Stimulated activated CD8-positive, alpha-beta memory T cell treated with anti-CD3 and anti-CD28 coated beads, Interleukin-12 subunit alpha, Interleukin-12 subunit beta, amount 100 ng/mL, for 4 hours (primary cell): ENCODE measurements at regions not wholly inside any gene's neighbourhood (a gene's known extent, or its start where the extent isn't known, plus 50 kb on each side); places are given as distances from the start of the nearest gene placed in this dataset.
A peak's percentile ranks its signal among the peaks of the same experiment; 100 is the strongest.
"Not testable (repeated sequence)": the region's sequence is repeated elsewhere in the genome, so short reads cannot be mapped to it uniquely, and the experiment has no call there.

ENCODE experiments used
- DNase-seq: peaks from one replicate; pipeline ENCODE4 v3.0.0-alpha.2; 2020; ENCODE audit warnings: low read depth

DNA sequence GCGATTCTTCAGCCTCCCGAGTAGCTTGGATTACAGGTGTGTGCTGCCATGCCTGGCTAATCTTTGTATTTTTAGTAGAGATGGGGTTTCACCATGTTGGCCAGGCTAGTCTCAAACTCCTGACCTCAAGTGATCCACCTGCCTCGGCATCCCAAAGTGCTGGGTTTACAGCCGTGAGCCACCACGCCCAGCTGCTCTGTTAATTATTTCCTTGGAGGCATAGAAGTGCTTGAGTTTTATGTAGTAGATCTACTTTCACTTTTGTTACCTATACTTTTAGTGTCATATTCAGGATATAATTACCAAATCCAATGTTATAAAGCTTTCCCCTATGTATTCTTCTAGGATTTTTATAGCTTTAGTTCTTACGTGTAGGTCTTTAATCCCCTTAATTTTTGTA, 1093.0 kb downstream of the GATA3 start:
- DNase-seq: no peak

DNA sequence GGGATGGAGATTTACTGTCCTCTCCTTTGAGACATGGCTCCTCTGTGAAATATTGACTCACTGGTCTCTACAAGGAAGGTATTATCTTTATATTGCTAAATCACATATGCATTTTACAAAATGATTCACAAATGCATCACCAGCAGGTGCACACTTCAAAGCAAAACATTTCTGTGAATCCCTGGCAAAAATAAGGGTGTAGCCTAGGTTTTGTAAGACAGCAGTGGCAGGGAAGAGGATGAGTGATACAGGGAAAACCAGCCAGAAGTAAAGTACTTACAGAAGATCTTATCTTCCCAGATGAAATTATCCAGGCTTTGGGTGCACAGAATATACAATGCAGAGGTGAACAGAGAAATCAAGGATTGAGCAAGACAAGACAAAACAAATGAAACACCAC, 1094.6 kb downstream of the GATA3 start:
- DNase-seq: no peak

DNA sequence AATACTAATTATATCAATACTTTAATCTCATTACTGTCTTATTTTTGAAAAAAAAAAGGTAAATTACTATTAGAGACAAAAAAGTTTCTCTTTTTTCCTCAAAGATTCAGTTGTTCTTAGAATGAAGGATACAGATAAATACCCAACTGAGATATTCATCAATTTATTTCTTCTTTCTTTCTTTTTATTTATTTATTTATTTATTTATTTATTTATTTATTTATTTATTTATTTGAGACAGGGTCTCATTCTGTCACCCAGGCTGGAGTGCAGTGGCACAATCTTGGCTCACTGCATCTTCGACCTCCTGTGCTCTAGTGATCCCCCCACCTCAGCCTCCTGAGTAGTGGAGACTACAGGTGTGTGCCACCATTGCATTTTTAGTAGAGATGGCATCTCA, 1098.6 kb downstream of the GATA3 start:
- DNase-seq: not testable (repeated sequence)

DNA sequence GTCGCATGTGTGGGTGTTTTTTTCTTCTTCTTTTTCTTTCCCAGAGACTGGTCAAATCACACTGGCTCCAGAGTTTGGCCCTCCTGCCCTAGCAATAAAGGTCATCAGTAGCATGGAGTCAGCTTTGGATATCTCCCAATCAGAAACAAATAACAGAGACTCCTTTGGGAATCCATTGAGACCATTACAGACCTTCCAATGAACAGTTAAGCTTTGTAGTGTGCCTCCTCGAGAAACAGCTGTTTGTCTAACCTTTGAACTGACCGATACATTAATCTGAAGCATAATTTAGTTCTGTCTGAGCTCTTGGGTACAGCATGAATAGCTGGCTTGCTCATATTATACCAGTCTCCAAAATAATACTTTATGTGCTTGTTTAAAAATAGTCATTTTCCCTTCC, 1103.2 kb downstream of the GATA3 start:
- DNase-seq: no peak

DNA sequence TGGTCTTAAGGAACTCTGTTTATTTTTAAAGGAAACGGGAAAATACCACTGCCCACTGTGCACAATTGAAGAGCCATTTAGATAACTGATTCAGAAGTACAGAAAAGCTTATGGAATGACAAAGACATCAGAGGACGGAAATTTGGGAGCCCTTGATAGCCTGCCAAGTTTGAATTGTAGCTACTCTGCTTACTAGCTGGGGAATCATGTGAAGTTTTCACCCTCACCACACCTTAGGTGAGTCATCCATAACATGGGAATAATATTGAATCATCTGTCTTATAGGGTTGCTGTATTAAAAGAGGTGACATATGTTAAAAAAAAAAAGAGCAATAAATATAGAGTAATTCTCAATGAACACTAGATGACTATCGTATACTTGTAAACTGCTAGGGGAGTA, 1104.2 kb downstream of the GATA3 start:
- DNase-seq: no peak

DNA sequence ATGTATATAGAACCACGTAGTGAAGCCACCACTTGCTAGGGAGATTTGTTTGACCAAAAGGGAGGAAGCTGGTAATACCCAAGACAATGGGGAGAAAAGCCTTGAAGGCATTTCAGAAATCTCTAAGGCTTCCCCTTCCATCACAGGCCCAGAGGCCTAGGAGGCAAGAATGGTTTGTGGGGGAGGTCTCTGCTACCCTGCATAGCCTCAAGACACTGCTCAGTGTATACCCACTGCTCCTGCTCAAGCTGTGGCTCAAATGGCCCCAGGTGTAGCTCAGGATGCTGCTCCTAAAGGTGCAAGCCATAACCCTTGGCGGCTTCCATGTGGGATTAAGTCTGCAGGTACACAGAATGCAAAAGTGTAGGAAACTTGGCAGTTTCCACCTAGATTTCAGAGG, 1105.8 kb downstream of the GATA3 start:
- DNase-seq: no peak

DNA sequence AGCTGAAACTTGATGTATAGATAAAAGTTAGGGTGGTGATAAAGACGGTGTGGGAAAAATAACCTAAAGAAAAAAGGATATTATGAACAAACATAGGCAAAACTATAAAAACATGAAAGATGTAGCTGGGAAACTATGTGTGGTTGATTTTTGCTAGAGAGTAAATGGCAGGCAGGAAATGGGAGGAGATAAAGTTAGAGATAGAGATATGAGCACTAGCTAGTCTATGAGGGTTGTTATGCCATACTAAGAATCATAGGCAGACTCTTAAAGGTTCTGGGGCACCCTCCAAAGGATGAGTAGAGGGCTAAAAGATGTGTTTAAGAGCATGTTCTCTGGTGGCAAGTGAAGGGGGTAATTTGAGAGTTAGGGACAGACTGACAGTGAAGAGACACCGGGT, 1109.2 kb downstream of the GATA3 start:
- no peak for DNase-seq

DNA sequence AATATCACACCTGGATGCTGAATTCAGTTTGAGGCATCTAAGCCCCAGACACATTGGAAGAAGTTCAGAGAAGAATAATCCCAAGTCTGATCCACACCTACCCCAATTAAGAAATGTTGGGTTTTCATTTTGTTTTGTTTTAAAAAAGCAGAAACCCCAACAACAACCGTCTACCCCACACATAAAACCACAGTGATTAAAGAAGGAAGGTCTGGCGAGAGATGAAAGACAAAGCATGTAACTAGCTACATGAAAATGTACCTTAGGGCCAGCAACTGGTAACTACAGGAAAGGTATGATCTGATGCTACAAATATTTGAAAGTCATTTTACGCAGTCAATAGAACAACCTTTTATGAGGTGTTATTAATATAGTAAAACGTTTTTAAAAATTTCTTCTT, 1112.3 kb downstream of the GATA3 start:
- no peak for DNase-seq

DNA sequence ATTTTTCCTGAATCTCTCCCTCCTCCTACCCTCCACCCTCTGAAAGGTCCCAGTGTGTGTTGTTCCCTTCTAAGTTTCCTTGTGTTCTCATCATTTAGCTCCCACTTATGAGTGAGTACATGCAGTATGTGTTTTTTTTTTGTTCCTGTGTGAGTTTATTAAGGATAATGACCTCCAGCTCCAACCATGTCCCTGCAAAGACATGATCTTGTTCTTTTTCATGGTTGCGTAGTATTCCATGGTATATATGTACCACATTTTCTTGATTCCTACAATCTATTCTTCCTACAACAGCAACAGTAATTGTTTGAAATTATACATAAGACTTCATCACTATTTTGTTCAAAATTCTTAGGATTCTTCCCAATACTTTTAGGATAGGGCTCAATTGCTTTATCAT, 1117.8 kb downstream of the GATA3 start:
- DNase-seq: no peak

DNA sequence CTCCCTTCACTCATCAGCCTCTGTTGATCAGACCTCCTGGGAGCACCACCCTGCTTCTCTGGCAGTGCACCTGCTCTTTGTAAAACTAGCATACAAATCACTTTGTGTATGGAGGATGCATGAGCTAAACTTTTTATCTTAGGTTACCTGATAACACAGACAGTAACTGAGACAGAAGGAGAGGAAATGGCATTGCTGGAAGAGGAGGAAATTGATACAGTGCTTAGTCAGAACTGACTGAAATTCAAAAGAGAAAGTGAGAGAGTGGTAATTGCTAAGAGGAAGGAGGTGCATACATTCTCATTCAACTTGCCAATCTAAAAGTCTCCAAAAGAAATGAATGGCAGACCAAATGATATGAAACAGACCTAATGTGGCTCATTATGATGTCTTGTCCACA, 1120.7 kb downstream of the GATA3 start:
- no peak for DNase-seq

DNA sequence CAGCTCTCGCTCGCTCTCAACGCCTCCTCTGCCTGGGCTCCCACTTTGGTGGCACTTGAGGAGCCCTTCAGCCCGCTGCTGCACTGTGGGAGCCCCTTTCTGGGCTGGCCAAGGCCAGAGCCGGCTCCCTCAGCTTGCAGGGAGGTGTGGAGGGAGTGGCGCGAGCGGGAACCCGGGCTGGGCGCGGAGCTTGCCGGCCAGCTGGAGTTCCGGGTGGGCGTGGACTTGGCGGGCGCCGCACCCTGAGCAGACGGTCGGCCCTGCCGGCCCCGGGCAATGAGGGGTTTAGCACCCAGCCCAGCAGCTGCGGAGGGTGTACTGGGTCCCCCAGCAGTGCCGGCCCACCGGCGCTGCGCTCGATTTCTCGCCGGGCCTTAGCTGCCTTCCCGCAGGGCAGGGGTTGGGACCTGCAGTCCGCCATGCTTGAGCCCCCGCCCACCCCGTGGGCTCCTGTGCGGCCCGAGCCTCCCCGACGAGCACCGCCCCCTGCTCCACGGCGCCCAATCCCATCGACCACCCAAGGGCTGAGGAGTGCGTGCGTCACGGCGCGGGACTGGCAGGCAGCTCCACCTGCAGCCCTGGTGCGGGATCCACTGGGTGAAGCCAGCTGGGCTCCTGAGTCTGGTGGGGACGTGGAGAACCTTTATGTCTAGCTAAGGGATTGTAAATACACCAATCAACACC, 1128.9 kb downstream of the GATA3 start:
- not testable (repeated sequence) for DNase-seq

DNA sequence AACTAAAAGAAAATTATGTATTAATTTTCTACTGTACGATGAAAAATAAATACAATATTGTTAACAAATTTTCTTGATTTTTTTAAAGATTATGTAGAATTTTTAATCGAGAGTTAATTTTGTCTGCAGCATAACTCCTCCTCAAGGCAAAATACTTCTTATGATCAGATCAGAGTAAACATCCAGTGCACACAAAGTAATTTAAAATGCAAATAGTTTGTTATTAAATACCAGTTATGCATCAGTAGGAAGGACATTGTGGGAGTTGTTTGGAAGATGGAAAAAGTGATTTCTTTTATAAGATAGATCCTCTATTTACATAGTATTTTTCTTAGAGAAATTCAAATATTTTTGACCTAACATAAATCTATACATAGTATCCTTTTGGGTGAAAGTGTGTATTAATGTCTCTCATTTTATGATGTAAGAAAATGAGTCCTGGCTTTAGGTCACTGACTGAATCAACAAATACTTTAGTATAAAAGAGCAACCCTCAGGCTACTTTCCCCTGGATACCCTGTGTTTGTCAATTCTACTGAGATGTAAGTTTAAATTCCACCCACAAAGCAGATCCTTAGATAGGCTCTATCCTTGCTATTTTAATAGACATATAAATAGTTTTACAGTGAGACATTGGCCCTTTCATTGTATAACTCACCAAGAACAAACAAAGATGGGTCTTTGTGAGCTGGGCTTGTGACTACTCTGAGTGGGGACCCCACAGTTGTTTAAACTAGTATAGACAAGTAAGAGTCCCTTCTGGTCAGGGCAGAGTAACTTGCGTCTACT, 1133.7 kb downstream of the GATA3 start:
- DNase-seq: no peak

DNA sequence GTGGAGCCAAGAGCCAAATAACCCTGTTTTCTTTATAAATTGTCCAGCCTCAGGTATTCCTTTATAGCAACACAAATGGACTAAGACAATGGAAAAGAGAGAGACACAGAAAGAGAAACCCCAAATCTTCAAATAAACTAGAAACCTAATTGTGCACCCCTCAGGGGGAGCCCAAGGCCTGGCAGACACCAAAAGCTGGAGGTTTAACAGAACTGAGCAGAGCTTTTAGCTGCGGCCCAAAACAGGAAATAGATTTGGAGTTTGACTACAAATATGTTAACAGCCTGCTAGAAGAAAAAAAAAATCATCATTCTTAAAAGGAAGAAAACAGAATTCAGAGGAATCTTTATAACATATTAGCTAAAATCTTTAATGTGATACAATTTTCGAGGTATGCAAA, 1135.0 kb downstream of the GATA3 start:
- no peak for DNase-seq

DNA sequence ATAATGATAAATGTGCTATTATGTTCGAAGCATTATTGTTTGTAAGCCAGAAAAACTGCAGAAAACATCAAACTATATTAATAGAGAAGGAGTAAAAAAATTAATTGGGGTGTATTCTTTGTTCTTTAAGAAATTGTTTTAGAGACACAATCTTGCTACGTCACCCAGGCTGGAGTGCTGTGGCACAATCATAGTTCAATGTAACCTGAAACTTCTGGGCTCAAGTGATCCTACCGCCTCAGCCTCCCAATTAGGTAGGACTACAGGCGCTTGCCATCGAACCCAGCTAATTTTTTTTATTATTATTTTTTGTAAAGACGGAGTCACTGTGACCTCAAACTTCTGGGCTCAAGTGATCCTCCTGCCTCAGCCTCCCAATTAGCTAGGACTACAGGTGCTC, 1138.6 kb downstream of the GATA3 start:
- DNase-seq: no peak

DNA sequence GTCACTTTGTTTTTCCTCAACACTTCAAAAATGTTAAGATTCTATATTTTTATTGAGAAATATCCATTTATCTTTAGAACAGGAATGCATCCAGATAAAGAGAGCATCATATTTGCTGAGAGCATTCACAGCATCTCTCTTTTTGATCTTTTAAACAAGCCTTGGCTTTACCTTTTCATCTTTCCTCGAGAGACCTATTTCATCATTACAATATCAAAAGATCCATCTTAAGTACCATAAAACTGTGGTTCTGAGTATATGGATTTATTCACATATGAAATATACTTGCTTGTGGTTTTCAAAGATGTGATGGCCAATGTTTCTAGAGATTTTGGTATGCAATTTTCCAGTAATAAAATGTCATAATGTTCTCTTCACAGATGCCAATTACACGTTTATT, 1140.9 kb downstream of the GATA3 start:
- no peak for DNase-seq

DNA sequence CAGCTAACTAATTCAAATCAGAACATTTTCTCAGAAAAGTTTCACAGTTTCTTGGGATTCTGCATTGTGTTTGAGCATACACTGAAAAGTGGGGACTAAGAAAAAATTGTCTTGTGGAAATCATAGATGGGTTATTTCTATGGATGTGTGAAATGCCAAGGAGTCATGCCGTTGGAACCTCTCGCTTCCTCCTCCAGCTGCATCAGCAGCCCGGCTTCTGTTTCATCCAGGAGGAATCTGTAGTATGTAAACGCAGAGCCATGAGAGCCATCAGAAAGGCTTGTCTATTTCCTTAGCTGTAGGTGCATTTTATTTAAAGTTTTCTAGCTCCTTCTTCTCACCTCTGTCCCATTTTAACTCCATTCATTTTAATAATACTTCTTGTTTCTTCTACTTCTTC, 1144.1 kb downstream of the GATA3 start:
- DNase-seq: no peak

DNA sequence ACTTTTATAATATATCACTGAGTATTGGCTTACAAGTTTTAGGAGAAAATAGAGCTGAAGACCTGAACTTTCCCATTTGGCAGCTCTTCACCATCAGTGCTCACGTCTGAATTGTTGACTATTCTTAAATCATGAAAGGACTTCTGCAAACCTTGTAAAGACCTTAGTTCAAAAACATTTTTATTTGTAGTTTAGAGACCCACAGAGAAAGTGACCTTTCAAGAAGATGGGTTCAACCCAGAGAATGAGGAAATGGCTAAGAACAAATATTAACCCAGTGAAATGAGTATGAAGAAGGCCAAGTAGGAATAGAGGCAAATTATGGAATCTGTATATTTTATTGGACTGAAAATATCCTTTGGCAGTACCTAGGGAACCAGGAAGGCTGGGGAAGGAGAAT, 1151.1 kb downstream of the GATA3 start:
- DNase-seq: no peak

DNA sequence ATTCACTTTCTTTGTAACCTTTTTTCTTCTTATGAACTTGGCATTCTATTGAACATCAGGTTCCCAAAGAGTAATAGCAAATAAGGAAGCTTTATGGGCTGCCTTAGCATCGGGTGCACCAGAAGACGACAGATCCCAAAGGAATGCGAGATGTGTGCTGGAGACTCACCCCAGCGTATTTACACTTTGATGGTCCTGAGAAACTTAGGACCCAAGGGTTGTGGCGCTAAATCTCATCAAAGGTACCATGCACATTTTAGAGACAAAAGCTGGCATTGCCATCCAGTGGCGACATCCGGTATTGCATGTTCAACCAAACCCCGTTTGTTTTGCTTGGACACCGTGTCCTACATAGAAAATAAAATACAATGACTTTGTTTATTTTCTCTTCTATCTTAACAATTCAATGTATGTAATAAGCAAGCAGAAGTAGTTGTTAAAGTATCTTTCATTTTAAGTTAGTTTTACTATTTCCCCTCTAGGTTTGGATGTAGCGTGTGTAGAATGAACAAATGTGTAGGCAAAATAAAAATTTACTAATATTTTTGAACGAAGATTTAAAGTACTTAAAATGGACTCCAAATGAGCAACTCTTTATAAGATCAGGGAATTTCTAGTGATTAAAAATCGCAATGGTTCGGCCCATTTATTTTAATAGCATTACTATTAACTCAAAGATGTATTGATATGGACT, 1154.8 kb downstream of the GATA3 start:
- DNase-seq: peak; percentile 22

DNA sequence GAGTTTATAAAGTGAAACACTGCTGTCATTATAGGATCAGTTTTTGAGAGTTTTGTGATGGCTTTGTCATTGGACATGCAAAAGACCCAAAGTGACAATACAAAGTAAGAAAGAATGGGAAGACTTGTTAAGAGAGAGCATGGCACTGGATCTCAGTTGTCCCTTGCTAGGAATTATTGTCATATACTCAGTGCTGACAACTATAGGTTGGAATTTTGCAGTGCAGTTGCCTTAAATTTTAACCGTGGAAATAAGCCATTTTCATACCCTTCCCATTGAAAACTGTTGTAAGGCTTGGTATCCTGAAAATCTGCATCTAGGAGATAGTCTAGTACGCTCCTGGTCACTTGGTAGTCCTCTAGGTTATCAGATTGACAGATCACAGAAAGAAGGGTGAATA, 1156.7 kb downstream of the GATA3 start:
- DNase-seq: no peak

DNA sequence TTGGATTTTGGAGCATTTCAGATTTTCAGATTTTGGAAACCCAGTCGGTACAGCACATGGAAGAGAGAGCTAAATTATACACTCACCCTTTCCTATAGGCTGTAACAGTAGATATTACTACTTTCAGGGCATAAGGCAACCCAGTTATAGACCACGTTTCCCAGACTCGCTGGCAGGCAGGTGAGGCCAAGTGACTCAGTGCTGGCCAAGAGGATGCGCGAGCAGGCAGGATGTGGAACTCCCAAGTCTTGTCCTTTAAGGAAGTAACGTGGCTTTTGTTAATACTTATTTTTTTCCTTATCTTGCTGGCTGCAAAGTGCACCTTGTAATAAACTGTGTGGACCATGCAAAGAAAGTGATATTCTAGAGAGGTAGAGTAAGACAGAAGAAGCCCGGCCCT, 1160.1 kb downstream of the GATA3 start:
- DNase-seq: no peak

DNA sequence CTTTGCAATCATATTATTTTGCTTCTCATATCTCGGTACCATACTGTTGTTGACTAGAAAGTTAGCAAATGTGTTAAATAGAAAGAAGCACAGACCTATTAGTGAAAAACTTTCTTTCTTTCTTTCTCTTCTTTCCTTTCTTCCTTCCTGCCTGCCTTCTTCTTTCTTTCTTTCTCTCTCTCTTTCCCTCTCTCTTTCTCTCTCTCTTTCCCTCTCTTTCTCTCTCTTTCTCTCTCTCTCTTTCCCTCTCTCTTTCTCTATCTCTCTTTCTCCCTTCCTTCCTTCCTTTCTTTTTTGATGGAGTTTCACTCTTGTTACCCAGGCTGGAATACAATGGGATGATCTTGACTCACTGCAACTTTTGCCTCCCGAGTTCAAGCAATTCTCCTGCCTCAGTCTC, 1160.6 kb downstream of the GATA3 start:
- DNase-seq: no peak

DNA sequence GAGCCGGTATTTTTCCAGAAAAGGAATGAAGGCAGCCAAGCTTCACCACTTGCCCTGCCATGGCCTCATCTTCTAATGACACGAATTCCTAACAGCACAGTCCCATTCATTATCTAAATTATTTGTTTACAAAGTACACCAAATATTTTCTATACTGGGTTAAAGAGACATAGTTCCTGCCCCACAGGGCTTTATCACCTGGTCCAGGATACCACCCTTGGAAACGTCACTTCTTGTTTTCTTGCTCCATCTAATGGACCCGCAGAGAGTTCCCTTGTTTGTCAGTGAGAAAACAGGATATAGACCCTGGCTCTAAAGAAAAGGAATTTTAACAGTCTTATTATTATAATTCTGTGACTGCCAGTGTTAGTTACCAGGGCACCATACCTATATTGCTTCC, 1165.4 kb downstream of the GATA3 start:
- DNase-seq: no peak

DNA sequence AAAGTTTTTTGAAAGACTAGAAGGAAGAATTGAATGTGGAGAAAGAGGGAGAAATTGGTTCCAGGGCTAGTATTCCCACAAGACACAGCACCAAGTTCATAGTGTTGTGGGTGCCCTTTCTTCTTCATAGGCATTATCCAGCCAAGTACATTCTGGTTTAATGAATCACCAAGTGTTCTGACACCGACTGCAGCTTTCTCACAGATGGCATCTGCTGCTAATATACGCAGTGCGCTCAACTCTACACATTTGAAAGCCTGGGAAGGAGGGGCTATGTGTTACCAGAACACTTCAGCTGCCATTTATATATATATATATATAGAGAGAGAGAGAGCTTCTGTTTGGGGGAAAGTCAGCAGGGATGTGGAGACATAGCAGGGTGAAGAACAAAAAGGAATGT, 1168.4 kb downstream of the GATA3 start:
- DNase-seq: no peak
